H1 (cell line): ENCODE measurements at regions not wholly inside any gene's neighbourhood (a gene's known extent, or its start where the extent isn't known, plus 50 kb on each side); places are given as distances from the start of the nearest gene placed in this dataset.

Experiments
- CTCF ChIA-PET: fragments of 300-600 bp; sonication (Branson Sonifier 250); formaldehyde crosslinking; loops from one replicate; lab custom pipeline; 2021; ENCODE audit not compliant: partially characterized antibody; lab: Charles Lee
- POLR2A ChIA-PET: fragments of 300-600 bp; sonication (Branson Sonifier 250); formaldehyde crosslinking; loops from one replicate; lab custom pipeline; 2021; ENCODE audit warnings: inconsistent platforms; ENCODE audit not compliant: partially characterized antibody; lab: Charles Lee
- DNase-seq, 2 experiments: peaks; one replicate each; pipeline versions ENCODE4 v3.0.0 to v3.0.0-alpha.2; 2010 to 2022; ENCODE audit warnings: low spot score in 2 of 2, low read depth in 1 of 2, mixed read lengths in 1 of 2
- FAIRE-seq: peaks from 2 replicates; lab custom pipeline; 2011; peaks lifted over from hg19 to GRCh38; lab: Jason Lieb, UNC
- H2AFZ ChIP-seq: 2 replicates; pipeline ENCODE4 v1.8.1; 2012; ENCODE audit warnings: low read length, inconsistent platforms
- H2AK5ac ChIP-seq: 2 replicates; pipeline ENCODE4 v1.6.1; 2013; ENCODE audit warnings: low read depth, low read length
- H2BK120ac ChIP-seq: replicated peaks from 2 replicates; pipeline ENCODE3; 2013; ENCODE audit warnings: low read depth, low read length, inconsistent platforms
- H2BK12ac ChIP-seq: 2 replicates; pipeline ENCODE4 v1.6.1; 2013; ENCODE audit warnings: low read depth, low read length
- H2BK15ac ChIP-seq: 2 replicates; pipeline ENCODE4 v1.6.1; 2013; ENCODE audit warnings: low read length
- H2BK20ac ChIP-seq: 2 replicates; pipeline ENCODE4 v1.6.1; 2013; ENCODE audit warnings: low read length
- H2BK5ac ChIP-seq: 2 replicates; pipeline ENCODE4 v1.6.1; 2013; ENCODE audit warnings: low read depth, low read length
- H3K14ac ChIP-seq: 2 replicates; pipeline ENCODE4 v1.6.1; 2013; ENCODE audit warnings: inconsistent platforms; ENCODE audit not compliant: insufficient read length
- H3K18ac ChIP-seq: 2 replicates; pipeline ENCODE4 v1.6.1; 2013; ENCODE audit warnings: low read length; ENCODE audit errors: extremely low read depth
- H3K23ac ChIP-seq: 2 replicates; pipeline ENCODE4 v1.6.1; 2013; ENCODE audit warnings: inconsistent platforms; ENCODE audit not compliant: insufficient read length
- H3K23me2 ChIP-seq: 2 replicates; pipeline ENCODE4 v1.6.1; 2013; ENCODE audit warnings: low read depth, low read length
- H3K27ac ChIP-seq: 2 replicates; pipeline ENCODE4 v1.6.1; 2011; ENCODE audit warnings: low read depth, low read length, inconsistent platforms
- H3K27me3 ChIP-seq, 4 experiments: replicated peaks in 1 of 4; 1 replicate in 1 of 4; 2 replicates in 3 of 4; pipeline versions ENCODE4 v1.6.1 to v1.8.1; 2011 to 2013; ENCODE audit warnings: low read length in 3 of 4, mild to moderate bottlenecking in 3 of 4, inconsistent platforms in 2 of 4, mixed read lengths in 2 of 4, moderate library complexity in 1 of 4; ENCODE audit not compliant: control insufficient read depth in 3 of 4, insufficient read depth in 3 of 4; ENCODE audit errors: extremely low read depth in 1 of 4
- H3K36me3 ChIP-seq, 4 experiments: 2 replicates each; pipeline versions ENCODE4 v1.6.1 to v1.8.1; 2011 to 2013; ENCODE audit warnings: mild to moderate bottlenecking in 4 of 4, low read length in 3 of 4, moderate library complexity in 2 of 4, control low read depth in 1 of 4, inconsistent platforms in 1 of 4; ENCODE audit not compliant: insufficient read depth in 4 of 4, control insufficient read depth in 2 of 4
- H3K4ac ChIP-seq: replicated peaks from 2 replicates; pipeline ENCODE3; 2013; ENCODE audit warnings: low read length, low read depth, mixed read lengths, inconsistent platforms; ENCODE audit not compliant: insufficient read length
- H3K4me1 ChIP-seq, 4 experiments: replicated peaks in 1 of 4; 1 replicate in 1 of 4; 2 replicates in 3 of 4; pipeline versions ENCODE4 v1.6.1 to v1.8.1; 2011 to 2013; ENCODE audit warnings: low read length in 3 of 4, inconsistent platforms in 2 of 4, mixed read lengths in 1 of 4; ENCODE audit not compliant: insufficient read depth in 4 of 4, control insufficient read depth in 3 of 4
- H3K4me2 ChIP-seq, 2 experiments: 2 replicates each; pipeline versions ENCODE4 v1.6.1 to v1.8.1; 2011 to 2013; ENCODE audit warnings: low read depth in 2 of 2, low read length in 2 of 2, control low read depth in 1 of 2, inconsistent platforms in 1 of 2, mild to moderate bottlenecking in 1 of 2; ENCODE audit not compliant: insufficient read depth in 1 of 2
- H3K4me3 ChIP-seq, 4 experiments: fragments of 200-600, 300-600 bp in 1 of 4; sonication (generic), shearing (Covaris generic), sonication (Bioruptor Twin) in 1 of 4; 2 replicates each; pipeline versions ENCODE4 v1.5.1 to v1.8.1; 2011 to 2016; ENCODE audit warnings: low read length in 4 of 4, low read depth in 3 of 4, control low read depth in 2 of 4, inconsistent platforms in 2 of 4, mild to moderate bottlenecking in 2 of 4, mixed read lengths in 1 of 4, moderate library complexity in 1 of 4; ENCODE audit not compliant: insufficient read depth in 2 of 4; ENCODE audit errors: extremely low read depth in 1 of 4
- H3K56ac ChIP-seq: replicated peaks from 2 replicates; pipeline ENCODE3; 2013; ENCODE audit warnings: low read depth, mild to moderate bottlenecking, mixed read lengths, low read length, inconsistent platforms; ENCODE audit not compliant: insufficient read length
- H3K79me1 ChIP-seq: 2 replicates; pipeline ENCODE4 v1.6.1; 2013; ENCODE audit warnings: low read depth, low read length, control low read depth
- H3K79me2 ChIP-seq, 2 experiments: 2 replicates each; pipeline versions ENCODE4 v1.6.1 to v1.8.1; 2012 to 2013; ENCODE audit warnings: low read length in 2 of 2, mild to moderate bottlenecking in 2 of 2, inconsistent platforms in 1 of 2; ENCODE audit not compliant: insufficient read depth in 2 of 2, control insufficient read depth in 1 of 2
- H3K9ac ChIP-seq, 4 experiments: replicated peaks in 1 of 4; 1 replicate in 1 of 4; 2 replicates in 3 of 4; pipeline versions ENCODE4 v1.6.1 to v1.8.1; 2011 to 2013; ENCODE audit warnings: low read depth in 3 of 4, low read length in 3 of 4, control low read depth in 2 of 4, mild to moderate bottlenecking in 2 of 4, moderate library complexity in 2 of 4, inconsistent platforms in 1 of 4; ENCODE audit errors: extremely low read depth in 1 of 4
- H3K9me3 ChIP-seq, 2 experiments: 2 replicates each; pipeline versions ENCODE4 v1.6.1 to v1.8.1; 2012 to 2013; ENCODE audit warnings: mild to moderate bottlenecking in 2 of 2, moderate library complexity in 2 of 2, control low read depth in 1 of 2, inconsistent platforms in 1 of 2, low read depth in 1 of 2, low read length in 1 of 2, mixed read lengths in 1 of 2; ENCODE audit not compliant: insufficient read depth in 2 of 2
- H4K20me1 ChIP-seq, 2 experiments: replicated peaks in 1 of 2; 2 replicates each; pipeline versions ENCODE3 to v1.8.1; 2011 to 2013; ENCODE audit warnings: inconsistent platforms in 2 of 2, low read length in 2 of 2, mild to moderate bottlenecking in 1 of 2; ENCODE audit not compliant: insufficient read depth in 2 of 2, control insufficient read depth in 1 of 2
- H4K5ac ChIP-seq: 2 replicates; pipeline ENCODE4 v1.6.1; 2013; ENCODE audit warnings: low read length, low read depth, mixed read lengths, inconsistent platforms; ENCODE audit not compliant: insufficient read length
- H4K8ac ChIP-seq: 2 replicates; pipeline ENCODE4 v1.8.0; 2013; ENCODE audit warnings: mild to moderate bottlenecking, moderate library complexity, low read length, inconsistent platforms; ENCODE audit not compliant: insufficient read depth; ENCODE audit errors: extremely low read depth
- H4K91ac ChIP-seq: replicated peaks from 2 replicates; pipeline ENCODE3; 2013; ENCODE audit warnings: low read length, mixed read lengths, inconsistent platforms; ENCODE audit not compliant: insufficient read length
- CBX8 ChIP-seq: fragments of 300-800, 300-1000 bp; sonication (generic); IDR thresholded peaks from 2 replicates; pipeline ENCODE4 v1.7.1; 2016; ENCODE audit warnings: low read depth, low read length, borderline replicate concordance
- CHD1 ChIP-seq: IDR thresholded peaks from 2 replicates; pipeline ENCODE4 v1.6.1; 2012; ENCODE audit warnings: low read depth, low read length, improper control_type of control experiment
- CHD2 ChIP-seq: IDR thresholded peaks from 2 replicates; pipeline ENCODE4 v1.6.1; 2012; ENCODE audit warnings: low read length, improper control_type of control experiment
- HDAC6 ChIP-seq: IDR thresholded peaks from one replicate; pipeline ENCODE4 v1.7.1; 2012; ENCODE audit warnings: low read depth, mild to moderate bottlenecking, inconsistent platforms, low read length, moderate library complexity
- SIX5 ChIP-seq: IDR thresholded peaks from 2 replicates; pipeline ENCODE4 v1.6.1; 2011; ENCODE audit warnings: mild to moderate bottlenecking, low read depth, low read length
- TAF7 ChIP-seq: optimal IDR thresholded peaks from 2 replicates; pipeline ENCODE3; 2011; ENCODE audit warnings: low read depth, mild to moderate bottlenecking, inconsistent platforms, low read length, moderate library complexity, borderline replicate concordance
- TBP ChIP-seq: IDR thresholded peaks from 2 replicates; pipeline ENCODE4 v1.6.1; 2011; ENCODE audit warnings: low read depth, low read length, improper control_type of control experiment
- YY1 ChIP-seq: IDR thresholded peaks from 2 replicates; pipeline ENCODE4 v1.6.1; 2011; ENCODE audit warnings: low read depth, mild to moderate bottlenecking, low read length
- WGBS, 2 experiments: shearing (Covaris generic) in 1 of 2; methylation state at CpG; one replicate each; pipeline versions ENCODE4 v1.1.6 to v1.1.7; 2013 to 2015; ENCODE audit warnings: low lambda C conversion rate in 2 of 2, mixed read lengths in 2 of 2, inconsistent platforms in 1 of 2, low coverage in 1 of 2, missing lambda C conversion rate in 1 of 2; ENCODE audit not compliant: insufficient replicate concordance in 2 of 2, insufficient coverage in 1 of 2, insufficient read length in 1 of 2; ENCODE audit errors: extremely low coverage in 1 of 2, missing lambda C conversion rate in 1 of 2; 5-methylcytosine and 5-hydroxymethylcytosine counted together
- TF ChIP-seq, protein P1 (sequence below): IDR thresholded peaks from 2 replicates; pipeline ENCODE4 v1.6.1; 2012; ENCODE audit warnings: inconsistent platforms

- DNase-seq (no peak), FAIRE-seq (no peak)
- WGBS, 2 experiments = 29% methylated on average over 1 of the region's 1 CpG; no CpG with 5 or more reads in 1 of the 2 experiments
- H3K9ac ChIP-seq = no peak overlapping the region
- TF ChIP-seq SIX5 = no peak
- no peak for TF ChIP-seq CHD2
- no peak for TF ChIP-seq TBP
- TF ChIP-seq CBX8 = no peak
- no peak for TF ChIP-seq CHD1
- TF ChIP-seq, protein P1, sequence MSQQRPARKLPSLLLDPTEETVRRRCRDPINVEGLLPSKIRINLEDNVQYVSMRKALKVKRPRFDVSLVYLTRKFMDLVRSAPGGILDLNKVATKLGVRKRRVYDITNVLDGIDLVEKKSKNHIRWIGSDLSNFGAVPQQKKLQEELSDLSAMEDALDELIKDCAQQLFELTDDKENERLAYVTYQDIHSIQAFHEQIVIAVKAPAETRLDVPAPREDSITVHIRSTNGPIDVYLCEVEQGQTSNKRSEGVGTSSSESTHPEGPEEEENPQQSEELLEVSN = no peak
- no peak for TF ChIP-seq HDAC6
- TF ChIP-seq TAF7 = no peak
- no peak for TF ChIP-seq YY1
- H2BK5ac ChIP-seq = no peak overlapping the region
- no peaks in the 10 kb centered on the region for H4K20me1 ChIP-seq
- H3K4me1 ChIP-seq = no peaks in the 10 kb centered on the region
- no peaks in the 10 kb centered on the region for H3K27me3 ChIP-seq
- no peak overlapping the region for H3K27ac ChIP-seq
- H4K8ac ChIP-seq = no peak overlapping the region
- no peak overlapping the region for H3K56ac ChIP-seq
- H3K23me2 ChIP-seq = no peaks in the 10 kb centered on the region
- no peak overlapping the region for H3K4me3 ChIP-seq
- no peak overlapping the region for H2BK120ac ChIP-seq
- H3K4me2 ChIP-seq = no peak overlapping the region
- no peak overlapping the region for H4K91ac ChIP-seq
- no peak overlapping the region for H3K18ac ChIP-seq
- CTCF ChIA-PET = no interaction called here
- H3K4ac ChIP-seq = no peak overlapping the region
- no peak overlapping the region for H2AFZ ChIP-seq
- no peaks in the 10 kb centered on the region for H3K79me2 ChIP-seq
- H2BK20ac ChIP-seq = no peak overlapping the region
- no peak overlapping the region for H2BK12ac ChIP-seq
- no peak overlapping the region for H3K23ac ChIP-seq
- H3K36me3 ChIP-seq = no peaks in the 10 kb centered on the region
- no peaks in the 10 kb centered on the region; the same call in 1 of the 2 replicates for H3K79me1 ChIP-seq
- H2BK15ac ChIP-seq = no peak overlapping the region; the same call in 1 of the 2 replicates
- H4K5ac ChIP-seq = no peak overlapping the region
- POLR2A ChIA-PET = no interaction called here
- no peak overlapping the region for H2AK5ac ChIP-seq
- H3K9me3 ChIP-seq = no peaks in the 10 kb centered on the region
- no peak overlapping the region for H3K14ac ChIP-seq
Observed at GRCh38 chr12:30213166-30213565, 429.4 kb upstream of the TMTC1 start.
